ENCODE measurements at regions not wholly inside any gene's neighbourhood (a gene's known extent, or its start where the extent isn't known, plus 50 kb on each side); places are given as distances from the start of the nearest gene placed in this dataset.

- no peak overlapping the region for H3K4me3 ChIP-seq
- no peak for TF ChIP-seq EZH2 (IDR thresholded peaks at IDR 0.05; ENCODE audit: low read depth)
- TF ChIP-seq, protein P1, sequence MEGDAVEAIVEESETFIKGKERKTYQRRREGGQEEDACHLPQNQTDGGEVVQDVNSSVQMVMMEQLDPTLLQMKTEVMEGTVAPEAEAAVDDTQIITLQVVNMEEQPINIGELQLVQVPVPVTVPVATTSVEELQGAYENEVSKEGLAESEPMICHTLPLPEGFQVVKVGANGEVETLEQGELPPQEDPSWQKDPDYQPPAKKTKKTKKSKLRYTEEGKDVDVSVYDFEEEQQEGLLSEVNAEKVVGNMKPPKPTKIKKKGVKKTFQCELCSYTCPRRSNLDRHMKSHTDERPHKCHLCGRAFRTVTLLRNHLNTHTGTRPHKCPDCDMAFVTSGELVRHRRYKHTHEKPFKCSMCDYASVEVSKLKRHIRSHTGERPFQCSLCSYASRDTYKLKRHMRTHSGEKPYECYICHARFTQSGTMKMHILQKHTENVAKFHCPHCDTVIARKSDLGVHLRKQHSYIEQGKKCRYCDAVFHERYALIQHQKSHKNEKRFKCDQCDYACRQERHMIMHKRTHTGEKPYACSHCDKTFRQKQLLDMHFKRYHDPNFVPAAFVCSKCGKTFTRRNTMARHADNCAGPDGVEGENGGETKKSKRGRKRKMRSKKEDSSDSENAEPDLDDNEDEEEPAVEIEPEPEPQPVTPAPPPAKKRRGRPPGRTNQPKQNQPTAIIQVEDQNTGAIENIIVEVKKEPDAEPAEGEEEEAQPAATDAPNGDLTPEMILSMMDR (conservative IDR thresholded peaks at IDR 0.05): no peak
- H3K79me2 ChIP-seq (ENCODE audit: low read depth): no peaks in the 10 kb centered on the region
- H3K27ac ChIP-seq: no peak overlapping the region
- intact Hi-C loops (cut with micrococcal nuclease; ENCODE audit: unreplicated experiment): no loop called here
- H3K27me3 ChIP-seq (ENCODE audit: insufficient read depth, low read depth): 0 out of 2 replicates have a peak, but pooled peaks cover 9% of the 10 kb centered on the region
- H3K9me3 ChIP-seq (ENCODE audit: insufficient read depth, low read depth): no peaks in the 10 kb centered on the region
- H3K4me1 ChIP-seq (replicated peaks; ENCODE audit: insufficient read depth): no peaks in the 10 kb centered on the region
- ChIA-PET POLR2A (ENCODE audit: unreplicated experiment) (no interaction called here), CTCF (no interaction called here)
- H3K9me2 ChIP-seq (ENCODE audit: insufficient read depth): no peaks in the 10 kb centered on the region
- no TSS peak for BruUV-seq (replicated peaks)
- no peak overlapping the region for H3K4me2 ChIP-seq
- no peak overlapping the region for H2AFZ ChIP-seq
- H4K20me1 ChIP-seq (ENCODE audit: insufficient read depth): no peaks in the 10 kb centered on the region
- no peaks in the 10 kb centered on the region for H3F3A ChIP-seq (ENCODE audit: insufficient read depth, low read depth)
- H3K36me3 ChIP-seq (ENCODE audit: low read depth): no peaks in the 10 kb centered on the region
- DNase-seq: no peak
Observed at GRCh38 chr12:125902991-125903390, 837.8 kb downstream of the AACS start.

GRCh38 chr12:125907351-125907750 lies 842.1 kb downstream of the AACS start:
- intact Hi-C loops (cut with micrococcal nuclease; ENCODE audit: unreplicated experiment): no loop called here

GRCh38 chr12:125919856-125920470 lies 854.7 kb downstream of the AACS start:
- DNase-seq: no peak
- Histone ChIP-seq H2AFZ (no peak overlapping the region), H3K4me2 (no peak overlapping the region), H3K9me3 (ENCODE audit: insufficient read depth, low read depth) (no peaks in the 10 kb centered on the region), H3K79me2 (ENCODE audit: low read depth) (no peaks in the 10 kb centered on the region), H3K9me2 (ENCODE audit: insufficient read depth) (no peaks in the 10 kb centered on the region), H3K4me3 (no peak overlapping the region), H3K27me3 (ENCODE audit: insufficient read depth, low read depth) (peaks cover 34% of the 10 kb centered on the region), H4K20me1 (ENCODE audit: insufficient read depth) (no peaks in the 10 kb centered on the region), H3F3A (ENCODE audit: insufficient read depth, low read depth) (no peaks in the 10 kb centered on the region), H3K4me1 (replicated peaks; ENCODE audit: insufficient read depth) (no peaks in the 10 kb centered on the region), H3K27ac (no peak overlapping the region), H3K36me3 (ENCODE audit: low read depth) (no peaks in the 10 kb centered on the region)
- ChIA-PET POLR2A (ENCODE audit: unreplicated experiment) (no interaction called here), CTCF (no interaction called here)
- no TSS peak for BruUV-seq (replicated peaks)
- intact Hi-C loops (cut with micrococcal nuclease; ENCODE audit: unreplicated experiment): no loop called here
- TF ChIP-seq, protein P1 (conservative IDR thresholded peaks at IDR 0.05): no peak
- no peak for TF ChIP-seq EZH2 (IDR thresholded peaks at IDR 0.05; ENCODE audit: low read depth)

More at GRCh38 chr12:125907351-125907750, 842.1 kb downstream of the AACS start:
- Histone ChIP-seq H3F3A (ENCODE audit: insufficient read depth, low read depth) (no peaks in the 10 kb centered on the region), H3K36me3 (ENCODE audit: low read depth) (no peaks in the 10 kb centered on the region), H4K20me1 (ENCODE audit: insufficient read depth) (no peaks in the 10 kb centered on the region), H3K9me3 (ENCODE audit: insufficient read depth, low read depth) (no peaks in the 10 kb centered on the region), H3K4me3 (no peak overlapping the region), H3K27ac (no peak overlapping the region), H2AFZ (no peak overlapping the region), H3K79me2 (ENCODE audit: low read depth) (no peaks in the 10 kb centered on the region), H3K4me2 (no peak overlapping the region), H3K4me1 (replicated peaks; ENCODE audit: insufficient read depth) (no peaks in the 10 kb centered on the region), H3K27me3 (ENCODE audit: insufficient read depth, low read depth) (no peaks in the 10 kb centered on the region), H3K9me2 (ENCODE audit: insufficient read depth) (no peaks in the 10 kb centered on the region; the same call in 1 of the 2 replicates)
- ChIA-PET POLR2A (ENCODE audit: unreplicated experiment) (no interaction called here), CTCF (no interaction called here)
- TF ChIP-seq, protein P1 (conservative IDR thresholded peaks at IDR 0.05): no peak
- TF ChIP-seq EZH2 (IDR thresholded peaks at IDR 0.05; ENCODE audit: low read depth): no peak
- no TSS peak for BruUV-seq (replicated peaks)
- no peak for DNase-seq
